Stimulated activated CD4-positive, alpha-beta T cell treated with anti-CD3 and anti-CD28 coated beads, TNF-alpha, amount 100 ng/mL, for 48 hours (primary cell): ENCODE measurements at regions not wholly inside any gene's neighbourhood (a gene's known extent, or its start where the extent isn't known, plus 50 kb on each side); places are given as distances from the start of the nearest gene placed in this dataset.
"Not testable (repeated sequence)": the region's sequence is repeated elsewhere in the genome, so short reads cannot be mapped to it uniquely, and the experiment has no call there.

ENCODE experiments used
- DNase-seq, 3 donors: peaks; one replicate each; pipeline ENCODE4 v3.0.0-alpha.2; 2020; ENCODE audit warnings: low read depth in 3 of 3

GRCh38 chr13:86425170-86425815, 626.1 kb upstream of the SLITRK6 start:
- no peak for DNase-seq

DNA sequence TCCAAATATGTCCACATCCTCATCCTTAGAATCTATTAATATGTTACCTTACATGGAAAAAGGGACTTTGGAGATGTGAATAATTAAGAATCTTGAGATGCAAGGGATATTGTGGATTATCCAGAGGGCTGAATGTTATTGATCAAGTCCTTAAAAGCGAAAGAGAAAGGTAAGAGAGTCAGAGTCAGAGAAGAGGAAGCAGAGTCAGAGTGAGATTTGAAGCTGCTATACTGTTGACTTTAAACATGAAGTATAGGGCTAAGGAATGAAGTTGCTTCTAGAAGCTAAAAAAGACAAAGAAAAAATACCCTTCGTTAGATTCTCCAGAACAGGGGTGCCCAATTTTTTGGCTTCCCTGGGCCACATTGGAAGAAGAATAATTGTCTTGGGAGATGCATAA, 627.2 kb upstream of the SLITRK6 start:
- DNase-seq: no peak

GRCh38 chr13:86429756-86430155, 630.5 kb upstream of the SLITRK6 start:
- no peak for DNase-seq

DNA sequence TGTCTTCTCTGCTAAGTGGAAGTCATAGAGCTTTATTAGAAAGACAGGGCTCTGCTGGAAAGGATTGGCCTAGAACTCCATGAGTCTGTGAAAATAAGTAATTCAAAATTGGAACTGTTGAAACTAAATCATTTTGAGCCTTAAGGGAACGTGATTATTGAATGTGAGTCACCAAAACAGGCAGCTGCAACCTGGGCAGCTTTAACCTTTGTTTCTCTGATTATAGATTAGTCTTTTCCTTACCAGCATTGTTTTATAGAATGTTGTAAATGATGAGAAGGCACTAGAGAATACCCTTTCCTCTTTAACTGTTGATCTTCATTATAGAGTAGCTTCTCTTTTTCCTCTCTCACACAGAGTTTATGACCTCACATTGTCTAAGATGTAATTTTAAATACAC, 638.8 kb upstream of the SLITRK6 start:
- no peak for DNase-seq

GRCh38 chr13:86445206-86445605, 646.0 kb upstream of the SLITRK6 start:
- DNase-seq: no peak

DNA sequence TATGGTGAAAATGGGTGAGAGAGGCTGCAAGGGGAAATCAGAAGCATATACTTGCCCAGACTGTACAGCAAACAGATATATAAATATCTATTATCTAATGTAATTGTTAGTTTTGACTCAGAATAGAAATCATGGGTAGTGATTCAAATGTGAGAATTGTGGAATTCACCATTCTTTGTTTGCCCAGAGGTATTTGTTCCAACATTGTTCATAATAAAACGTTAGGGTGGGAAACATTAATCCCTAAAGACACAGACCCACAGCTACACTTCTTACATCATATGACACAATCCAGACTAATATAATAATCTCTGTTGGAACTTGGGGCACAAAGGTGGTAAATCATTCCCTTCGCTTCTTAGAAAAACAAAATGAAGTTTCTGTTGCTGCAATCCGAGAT, 646.5 kb upstream of the SLITRK6 start:
- no peak for DNase-seq

GRCh38 chr13:86446311-86446710, 647.1 kb upstream of the SLITRK6 start:
- no peak for DNase-seq

GRCh38 chr13:86447479-86447878, 648.3 kb upstream of the SLITRK6 start:
- no peak for DNase-seq

- DNase-seq: no peak
Measured at GRCh38 chr13:86462011-86462410, 662.8 kb upstream of the SLITRK6 start.

DNA sequence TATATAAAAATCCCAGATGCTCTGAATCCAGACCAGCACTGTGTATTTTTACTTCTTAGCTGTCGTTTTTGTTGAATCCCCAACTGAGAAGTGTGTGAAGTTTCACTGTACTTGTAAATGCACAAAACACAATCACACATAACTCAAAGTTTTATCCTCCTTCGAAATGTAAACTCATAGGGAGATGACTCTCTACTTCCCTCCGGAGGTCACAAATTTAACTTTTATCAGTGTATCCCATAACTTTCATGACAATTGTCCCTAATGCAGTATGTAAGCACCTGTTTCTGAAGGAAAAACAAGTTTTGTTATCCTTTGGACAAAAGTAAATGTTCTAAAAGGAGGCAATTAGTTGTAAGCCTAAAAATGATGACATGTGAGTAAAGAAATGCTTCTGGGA, 665.0 kb upstream of the SLITRK6 start:
- no peak for DNase-seq

DNA sequence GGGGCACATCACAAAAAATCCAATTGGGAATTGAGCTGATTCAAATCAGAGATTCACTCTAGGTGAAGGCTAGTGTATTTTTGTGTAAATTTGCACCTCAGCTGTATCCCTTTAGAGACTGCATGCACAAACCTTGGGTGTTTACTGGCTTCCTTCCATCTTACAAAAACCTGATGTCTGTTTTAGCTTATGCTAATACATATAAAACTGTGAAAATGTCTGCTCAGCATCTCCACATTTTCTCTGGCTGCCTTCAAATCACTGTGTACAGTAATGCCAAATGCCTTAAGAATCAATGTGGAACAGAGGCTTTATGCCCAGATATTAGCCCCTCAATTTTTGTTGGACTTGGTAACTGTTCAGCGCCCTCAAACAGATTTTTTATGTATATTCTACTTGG, 675.8 kb upstream of the SLITRK6 start:
- DNase-seq: no peak

DNA sequence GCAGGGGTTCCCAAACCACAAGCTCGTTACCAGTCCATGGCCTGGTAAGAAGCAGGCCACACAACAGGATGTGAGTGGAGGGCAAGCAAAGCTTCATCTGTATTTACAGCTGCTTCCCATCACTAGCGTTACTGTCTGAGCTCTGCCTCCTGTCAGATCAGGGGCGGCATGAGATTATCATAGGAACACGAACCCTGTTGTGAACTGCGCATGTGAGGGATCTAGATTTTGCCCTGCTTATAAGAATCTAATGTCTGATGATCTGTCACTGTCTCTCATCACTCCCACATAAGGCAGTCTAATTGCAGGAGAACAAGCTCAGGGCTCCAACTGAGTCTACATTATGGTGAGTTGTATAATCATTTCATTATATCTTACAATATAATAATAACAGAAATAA, 677.4 kb upstream of the SLITRK6 start:
- DNase-seq: no peak

DNA sequence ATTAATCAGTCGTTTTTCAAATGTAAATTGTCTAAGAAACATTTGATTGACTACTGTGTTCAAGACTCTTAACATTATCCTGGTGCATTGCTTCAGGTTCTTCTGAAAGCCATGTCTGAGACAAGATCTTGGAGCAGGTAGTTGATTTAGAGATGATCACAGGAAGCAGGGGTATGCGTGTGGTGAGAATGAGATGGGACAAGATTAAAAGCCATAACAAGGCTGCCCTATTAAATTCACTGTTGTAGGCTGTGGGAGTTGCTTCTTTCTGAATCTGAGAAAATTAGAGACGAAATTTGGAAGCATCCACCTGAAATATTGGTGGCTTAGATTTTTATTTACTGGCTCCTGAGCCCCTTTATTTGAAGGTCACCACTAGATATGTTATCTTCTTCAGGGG, 687.4 kb upstream of the SLITRK6 start:
- no peak for DNase-seq

DNA sequence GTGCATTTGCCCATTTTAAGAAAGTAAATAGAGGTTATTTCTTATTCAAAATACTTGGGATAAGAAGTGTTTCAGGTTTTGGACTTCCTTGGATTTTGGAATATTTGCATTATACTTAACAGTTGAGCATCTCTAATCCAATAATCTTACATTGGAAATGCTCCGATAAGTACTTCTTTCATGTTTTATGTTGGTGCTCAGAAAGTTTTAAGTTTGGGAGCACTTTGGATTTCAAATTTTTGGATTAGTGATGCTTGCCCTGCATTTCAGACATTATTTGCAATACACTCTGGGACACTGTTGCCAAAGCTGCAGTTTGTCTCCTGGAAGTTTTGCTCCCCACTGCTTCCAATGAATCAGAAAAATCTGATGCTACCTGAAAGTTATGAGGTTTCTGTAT, 691.9 kb upstream of the SLITRK6 start:
- no peak for DNase-seq

- DNase-seq: not testable (repeated sequence)
Measured at GRCh38 chr13:86501931-86502330, 702.7 kb upstream of the SLITRK6 start.

DNA sequence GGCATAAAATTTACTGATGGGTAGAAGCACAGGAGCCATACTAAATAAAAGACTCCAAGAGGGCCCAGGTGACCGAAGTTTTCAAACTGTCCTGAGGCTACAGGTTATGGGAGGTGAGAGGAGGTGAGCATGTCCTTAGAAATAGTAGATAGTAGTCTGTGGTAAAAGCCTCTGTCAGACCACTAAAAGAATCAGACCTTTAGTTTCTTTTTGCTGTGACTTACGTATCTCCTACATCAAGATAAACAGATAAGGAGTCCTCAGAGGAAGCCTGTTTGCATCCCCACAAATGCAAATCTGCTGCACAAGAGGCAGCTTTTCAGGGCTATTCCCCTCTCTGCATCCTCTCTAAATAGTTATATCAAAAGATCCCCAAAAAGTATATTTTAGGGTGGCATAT, 711.6 kb upstream of the SLITRK6 start:
- DNase-seq: no peak

- no peak for DNase-seq
Measured at GRCh38 chr13:86541461-86541860, 742.2 kb upstream of the SLITRK6 start.

DNA sequence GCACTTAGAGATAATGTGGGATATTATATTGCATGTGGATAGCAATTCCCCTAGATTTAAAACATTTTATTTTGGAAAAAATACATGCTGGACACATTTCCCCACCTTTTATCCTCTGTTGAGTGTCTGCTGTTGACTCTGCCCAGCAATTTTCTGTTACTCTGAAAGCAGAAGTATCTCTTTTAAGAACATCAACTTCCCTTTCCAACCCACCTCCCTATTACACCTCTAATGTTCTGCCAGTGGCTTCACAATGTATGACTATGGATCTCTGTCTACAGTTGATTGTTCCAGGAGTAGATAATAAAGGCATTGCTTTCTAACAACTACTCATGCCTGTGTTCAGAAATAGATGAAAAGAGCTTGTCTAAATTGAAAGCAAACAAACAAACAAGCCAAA, 754.8 kb upstream of the SLITRK6 start:
- no peak for DNase-seq

GRCh38 chr13:86559901-86560300, 760.7 kb upstream of the SLITRK6 start:
- DNase-seq: no peak

DNA sequence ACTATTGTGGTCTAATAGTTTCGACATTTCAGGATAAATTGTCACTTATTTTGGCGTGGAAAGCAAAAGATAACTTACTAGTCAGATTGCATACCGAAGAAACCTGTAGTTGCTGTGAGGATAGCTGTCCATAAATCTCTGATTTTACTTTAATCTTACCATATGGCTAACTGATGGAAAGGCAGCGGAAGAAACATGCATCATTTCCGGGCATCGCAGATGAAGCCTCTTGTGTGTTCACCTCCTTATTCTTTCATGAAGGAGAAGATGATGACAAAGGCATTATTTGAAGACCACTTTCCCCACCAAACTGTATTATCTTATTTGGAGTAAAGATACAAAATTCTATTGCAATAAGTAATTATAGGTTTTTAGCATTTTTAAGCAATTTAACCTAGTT, 763.6 kb upstream of the SLITRK6 start:
- no peak for DNase-seq

GRCh38 chr13:86563308-86563707, 764.1 kb upstream of the SLITRK6 start:
- no peak for DNase-seq

GRCh38 chr13:86567119-86567518, 767.9 kb upstream of the SLITRK6 start:
- DNase-seq: no peak

- no peak for DNase-seq
Measured at GRCh38 chr13:86569119-86569518, 769.9 kb upstream of the SLITRK6 start.

GRCh38 chr13:86569974-86570373, 770.8 kb upstream of the SLITRK6 start:
- DNase-seq: no peak
